COLO668 (cell line): ENCODE measurements at regions not wholly inside any gene's neighbourhood (a gene's known extent, or its start where the extent isn't known, plus 50 kb on each side); places are given as distances from the start of the nearest gene placed in this dataset.
A peak's percentile ranks its signal among the peaks of the same experiment; 100 is the strongest.

ENCODE experiments used
- DNase-seq: peaks from one replicate; lab custom pipeline; 2025; ENCODE audit not compliant: unreplicated experiment; lab: John Stamatoyannopoulos, UW

- no peak for DNase-seq
These were observed 88.4 kb upstream of the TMPRSS2 start for GRCh38 chr21:41596241-41596925.

GRCh38 chr21:41594268-41594667 lies 86.3 kb upstream of the TMPRSS2 start:
- DNase-seq, result no peak

- DNase-seq, result no peak
These were observed 85.8 kb upstream of the TMPRSS2 start for GRCh38 chr21:41593760-41594138.

GRCh38 chr21:41593051-41593759 lies 85.2 kb upstream of the TMPRSS2 start:
- DNase-seq, result no peak

GRCh38 chr21:41589620-41590175 lies 81.7 kb upstream of the TMPRSS2 start:
- DNase-seq, result no peak

GRCh38 chr21:41589131-41589530 lies 81.2 kb upstream of the TMPRSS2 start:
- DNase-seq, result no peak

GRCh38 chr21:41585199-41585994 lies 77.4 kb upstream of the TMPRSS2 start:
- DNase-seq, result no peak

- no peak for DNase-seq
These were observed 76.7 kb upstream of the TMPRSS2 start for GRCh38 chr21:41584603-41585176.

- DNase-seq, result peak; percentile 47
These were observed 75.4 kb upstream of the TMPRSS2 start for GRCh38 chr21:41583274-41583790.

GRCh38 chr21:41582866-41583265 lies 74.9 kb upstream of the TMPRSS2 start:
- no peak for DNase-seq

- no peak for DNase-seq
These were observed 74.4 kb upstream of the TMPRSS2 start for GRCh38 chr21:41582298-41582840.

GRCh38 chr21:41581592-41582228 lies 73.8 kb upstream of the TMPRSS2 start:
- no peak for DNase-seq

- no peak for DNase-seq
These were observed 73.0 kb upstream of the TMPRSS2 start for GRCh38 chr21:41580758-41581554.

- DNase-seq, result no peak
These were observed 71.7 kb upstream of the TMPRSS2 start for GRCh38 chr21:41579692-41580091.

- no peak for DNase-seq
These were observed 70.8 kb upstream of the TMPRSS2 start for GRCh38 chr21:41578716-41579115.

- DNase-seq, result no peak
These were observed 70.1 kb upstream of the TMPRSS2 start for GRCh38 chr21:41578083-41578482.

GRCh38 chr21:41576013-41576615 lies 68.2 kb upstream of the TMPRSS2 start:
- no peak for DNase-seq

GRCh38 chr21:41573902-41574690 lies 66.1 kb upstream of the TMPRSS2 start:
- DNase-seq, result no peak
